ENCODE measurements at regions not wholly inside any gene's neighbourhood (a gene's known extent, or its start where the extent isn't known, plus 50 kb on each side); places are given as distances from the start of the nearest gene placed in this dataset.
A peak's percentile ranks its signal among the peaks of the same experiment; 100 is the strongest.

GRCh38 chr3:113142476-113142875, 68.9 kb upstream of the BOC start:
- DNase-seq = no peak

GRCh38 chr3:113143353-113143752, 68.0 kb upstream of the BOC start:
- DNase-seq = no peak

DNA sequence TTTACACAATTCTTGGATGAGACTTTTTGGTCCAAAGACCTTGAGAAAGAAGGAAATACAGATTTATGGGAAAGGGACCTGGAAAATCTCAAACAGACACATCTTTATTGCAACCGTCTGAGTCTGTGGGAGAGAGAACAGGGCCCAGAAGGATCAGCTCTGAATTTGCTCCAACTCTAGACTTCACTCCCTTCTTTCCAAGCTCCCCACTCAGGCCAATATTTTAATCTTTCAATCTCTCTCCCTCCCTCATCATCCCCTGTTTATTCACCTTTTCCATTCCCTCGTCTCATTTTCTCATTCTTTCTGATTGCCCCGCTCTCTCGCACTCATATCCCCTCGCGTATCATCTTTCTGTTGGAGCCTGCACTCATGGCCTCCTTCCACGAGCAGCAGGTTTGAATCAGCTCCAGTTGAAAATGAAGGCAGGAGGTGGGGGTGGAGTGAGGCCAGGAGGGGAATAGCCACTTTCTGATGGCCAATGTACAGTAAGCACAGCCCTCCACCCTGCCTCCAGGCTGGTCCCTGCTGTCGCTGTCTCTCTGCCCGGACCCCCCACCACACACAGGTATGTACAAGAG, 63.6 kb upstream of the BOC start:
- DNase-seq = no peak

GRCh38 chr3:113148284-113148683, 63.1 kb upstream of the BOC start:
- DNase-seq = peak; percentile 32

GRCh38 chr3:113150250-113150649, 61.1 kb upstream of the BOC start:
- no peak for DNase-seq

GRCh38 chr3:113151461-113152031, 59.8 kb upstream of the BOC start:
- peak; percentile 75 for DNase-seq

- DNase-seq = no peak
These were observed 58.5 kb upstream of the BOC start for GRCh38 chr3:113152849-113153248.

DNA sequence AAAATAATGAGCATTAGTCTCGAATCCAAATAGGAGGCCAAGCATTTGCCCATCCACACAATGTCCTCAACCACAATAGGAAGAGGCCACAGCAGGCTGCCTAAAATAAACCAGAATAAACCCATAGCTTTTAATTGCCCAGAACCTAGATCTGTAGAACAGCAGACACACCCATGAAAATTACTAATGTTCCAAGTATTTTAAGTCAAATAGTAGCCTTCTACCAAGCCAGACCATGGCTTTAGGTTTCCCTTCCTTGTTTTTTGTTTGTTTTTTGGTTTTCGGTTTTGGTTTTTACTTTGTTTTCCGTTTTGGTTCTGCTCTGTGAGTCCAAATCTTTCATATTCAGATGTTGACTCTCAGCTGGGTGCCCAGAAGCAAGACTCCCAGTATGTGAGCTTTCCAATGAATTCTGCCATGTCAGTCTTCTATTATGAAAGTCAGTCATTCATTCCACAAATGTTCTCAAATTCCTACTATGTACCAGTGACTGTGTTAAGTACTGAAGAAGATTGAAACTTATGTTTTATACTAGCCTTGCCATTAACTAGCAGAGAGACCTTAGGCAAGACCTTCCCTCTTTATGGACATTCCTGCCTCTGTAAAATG, 57.8 kb upstream of the BOC start:
- no peak for DNase-seq

GRCh38 chr3:113156816-113157333, 54.5 kb upstream of the BOC start:
- DNase-seq = no peak

GRCh38 chr3:113157408-113158030, 53.8 kb upstream of the BOC start:
- no peak for DNase-seq

DNA sequence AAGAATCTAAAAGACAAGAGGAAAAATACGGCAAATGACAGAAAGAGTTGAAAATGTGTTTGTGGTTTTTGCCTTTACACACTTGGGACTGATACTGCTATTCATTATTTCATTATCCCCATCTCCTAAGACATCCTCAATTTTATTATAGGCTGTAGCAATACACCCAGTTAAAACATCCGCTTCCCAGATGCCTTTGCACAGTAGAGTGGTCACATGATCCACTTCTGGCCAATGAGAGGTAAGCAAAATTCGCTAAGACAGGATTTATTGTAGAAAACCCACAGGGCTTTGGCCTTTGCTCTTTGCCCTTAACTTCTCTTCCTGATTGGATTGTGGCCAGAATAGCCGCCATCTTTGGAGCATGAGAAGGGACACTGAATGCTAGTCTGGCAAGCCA, 53.2 kb upstream of the BOC start:
- DNase-seq = no peak

Data from NCI-H146 (cell line).